ENCODE measurements at regions not wholly inside any gene's neighbourhood (a gene's known extent, or its start where the extent isn't known, plus 50 kb on each side); places are given as distances from the start of the nearest gene placed in this dataset.

- no peak overlapping the region for H2AFZ ChIP-seq (ENCODE audit: low read length)
Observed at GRCh38 chr1:244271691-244272308, 179.9 kb downstream of the ADSS2 start.

GRCh38 chr1:244272471-244273261 is 179.0 kb downstream of the ADSS2 start:
- TF ChIP-seq EZH2 (IDR thresholded peaks at IDR 0.05; ENCODE audit: borderline replicate concordance, low read length) (no peak), CTCF (IDR thresholded peaks at IDR 0.05; ENCODE audit: low read length) (peak; percentile 99)
- H3K4me3 ChIP-seq (ENCODE audit: low read depth, low read length, poor library complexity, severe bottlenecking) = no peak overlapping the region
- no peaks in the 10 kb centered on the region for H3K27me3 ChIP-seq (ENCODE audit: insufficient read depth, low read length)
- no peaks in the 10 kb centered on the region for H3F3A ChIP-seq (ENCODE audit: insufficient read depth, low read length)
- no peaks in the 10 kb centered on the region for H3K36me3 ChIP-seq (ENCODE audit: insufficient read depth, low read length)
- H3K4me2 ChIP-seq (ENCODE audit: low read length) = no peak overlapping the region
- H2AFZ ChIP-seq (ENCODE audit: low read length) = no peak overlapping the region
- no peaks in the 10 kb centered on the region for H3K9me2 ChIP-seq (ENCODE audit: low read depth, low read length)
- no peaks in the 10 kb centered on the region for H4K20me1 ChIP-seq (ENCODE audit: insufficient read depth, low read length)
- no peaks in the 10 kb centered on the region for H3K9me3 ChIP-seq (ENCODE audit: low read length)
- H3K9ac ChIP-seq (ENCODE audit: low read length) = no peak overlapping the region
- H3K4me1 ChIP-seq (ENCODE audit: insufficient read depth, low read length, severe bottlenecking) = no peaks in the 10 kb centered on the region
- no peak overlapping the region for H3K27ac ChIP-seq (ENCODE audit: low read depth, low read length, poor library complexity, severe bottlenecking)
- H3K79me2 ChIP-seq (ENCODE audit: insufficient read depth, low read length) = no peaks in the 10 kb centered on the region

More at GRCh38 chr1:244271691-244272308, 179.9 kb downstream of the ADSS2 start:
- no peaks in the 10 kb centered on the region for H3K36me3 ChIP-seq (ENCODE audit: insufficient read depth, low read length)
- no peaks in the 10 kb centered on the region for H3K79me2 ChIP-seq (ENCODE audit: insufficient read depth, low read length)
- no peaks in the 10 kb centered on the region for H3K4me1 ChIP-seq (ENCODE audit: insufficient read depth, low read length, severe bottlenecking)
- TF ChIP-seq EZH2 (IDR thresholded peaks at IDR 0.05; ENCODE audit: borderline replicate concordance, low read length) (no peak), CTCF (IDR thresholded peaks at IDR 0.05; ENCODE audit: low read length) (no peak)
- H3K4me3 ChIP-seq (ENCODE audit: low read depth, low read length, poor library complexity, severe bottlenecking) = no peak overlapping the region
- no peaks in the 10 kb centered on the region for H3K9me2 ChIP-seq (ENCODE audit: low read depth, low read length)
- H3K4me2 ChIP-seq (ENCODE audit: low read length) = no peak overlapping the region
- no peaks in the 10 kb centered on the region for H3K9me3 ChIP-seq (ENCODE audit: low read length)
- H4K20me1 ChIP-seq (ENCODE audit: insufficient read depth, low read length) = no peaks in the 10 kb centered on the region
- no peaks in the 10 kb centered on the region for H3F3A ChIP-seq (ENCODE audit: insufficient read depth, low read length)
- H3K27ac ChIP-seq (ENCODE audit: low read depth, low read length, poor library complexity, severe bottlenecking) = no peak overlapping the region
- no peaks in the 10 kb centered on the region for H3K27me3 ChIP-seq (ENCODE audit: insufficient read depth, low read length)
- no peak overlapping the region for H3K9ac ChIP-seq (ENCODE audit: low read length)

- H3F3A ChIP-seq (ENCODE audit: insufficient read depth, low read length) = no peaks in the 10 kb centered on the region
- H3K4me1 ChIP-seq (ENCODE audit: insufficient read depth, low read length, severe bottlenecking) = no peaks in the 10 kb centered on the region
- no peaks in the 10 kb centered on the region for H3K36me3 ChIP-seq (ENCODE audit: insufficient read depth, low read length)
- H3K9ac ChIP-seq (ENCODE audit: low read length) = no peak overlapping the region
- no peaks in the 10 kb centered on the region for H3K9me3 ChIP-seq (ENCODE audit: low read length)
- no peak overlapping the region for H3K4me3 ChIP-seq (ENCODE audit: low read depth, low read length, poor library complexity, severe bottlenecking)
- H3K9me2 ChIP-seq (ENCODE audit: low read depth, low read length) = no peaks in the 10 kb centered on the region
- H3K27me3 ChIP-seq (ENCODE audit: insufficient read depth, low read length) = no peaks in the 10 kb centered on the region
- no peaks in the 10 kb centered on the region for H4K20me1 ChIP-seq (ENCODE audit: insufficient read depth, low read length)
- TF ChIP-seq CTCF (IDR thresholded peaks at IDR 0.05; ENCODE audit: low read length) = no peak
- no peaks in the 10 kb centered on the region for H3K79me2 ChIP-seq (ENCODE audit: insufficient read depth, low read length)
- no peak overlapping the region for H2AFZ ChIP-seq (ENCODE audit: low read length)
- H3K27ac ChIP-seq (ENCODE audit: low read depth, low read length, poor library complexity, severe bottlenecking) = no peak overlapping the region
- H3K4me2 ChIP-seq (ENCODE audit: low read length) = no peak overlapping the region
Observed at GRCh38 chr1:244273262-244273844, 178.4 kb downstream of the ADSS2 start.
